ENCODE measurements at regions not wholly inside any gene's neighbourhood (a gene's known extent, or its start where the extent isn't known, plus 50 kb on each side); places are given as distances from the start of the nearest gene placed in this dataset.

DNA sequence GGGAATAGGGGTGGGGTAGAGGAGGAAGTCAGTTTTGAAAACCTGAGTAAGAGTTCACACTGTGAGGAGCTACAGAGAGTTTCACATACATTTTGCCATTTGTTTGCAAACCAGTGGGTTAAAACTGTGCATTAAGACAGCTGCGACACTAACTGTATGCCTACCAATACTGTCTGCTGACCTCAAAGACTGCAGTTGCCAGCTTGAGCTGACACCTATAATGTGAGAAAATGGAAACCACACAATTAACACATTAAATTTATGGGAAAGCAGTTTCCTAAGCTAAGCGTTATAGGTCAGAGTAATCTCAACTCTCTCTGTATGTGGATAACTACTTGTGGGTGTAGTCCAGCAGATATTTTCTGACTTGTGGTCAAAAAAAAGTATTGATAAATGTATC, 756.6 kb upstream of the GCFC2 start:
- no peak for TF ChIP-seq ZFX (IDR thresholded peaks at IDR 0.05; ENCODE audit: borderline replicate concordance)
- TF ChIP-seq, protein P1, sequence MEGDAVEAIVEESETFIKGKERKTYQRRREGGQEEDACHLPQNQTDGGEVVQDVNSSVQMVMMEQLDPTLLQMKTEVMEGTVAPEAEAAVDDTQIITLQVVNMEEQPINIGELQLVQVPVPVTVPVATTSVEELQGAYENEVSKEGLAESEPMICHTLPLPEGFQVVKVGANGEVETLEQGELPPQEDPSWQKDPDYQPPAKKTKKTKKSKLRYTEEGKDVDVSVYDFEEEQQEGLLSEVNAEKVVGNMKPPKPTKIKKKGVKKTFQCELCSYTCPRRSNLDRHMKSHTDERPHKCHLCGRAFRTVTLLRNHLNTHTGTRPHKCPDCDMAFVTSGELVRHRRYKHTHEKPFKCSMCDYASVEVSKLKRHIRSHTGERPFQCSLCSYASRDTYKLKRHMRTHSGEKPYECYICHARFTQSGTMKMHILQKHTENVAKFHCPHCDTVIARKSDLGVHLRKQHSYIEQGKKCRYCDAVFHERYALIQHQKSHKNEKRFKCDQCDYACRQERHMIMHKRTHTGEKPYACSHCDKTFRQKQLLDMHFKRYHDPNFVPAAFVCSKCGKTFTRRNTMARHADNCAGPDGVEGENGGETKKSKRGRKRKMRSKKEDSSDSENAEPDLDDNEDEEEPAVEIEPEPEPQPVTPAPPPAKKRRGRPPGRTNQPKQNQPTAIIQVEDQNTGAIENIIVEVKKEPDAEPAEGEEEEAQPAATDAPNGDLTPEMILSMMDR (IDR thresholded peaks at IDR 0.05): no peak
- H3K27ac ChIP-seq: no peak overlapping the region

GRCh38 chr2:76464310-76464709, 753.6 kb upstream of the GCFC2 start:
- TF ChIP-seq ZFX (IDR thresholded peaks at IDR 0.05; ENCODE audit: borderline replicate concordance): no peak
- TF ChIP-seq, protein P1 (IDR thresholded peaks at IDR 0.05): no peak
- H3K27ac ChIP-seq: no peak overlapping the region

- TF ChIP-seq, protein P1 (IDR thresholded peaks at IDR 0.05): no peak
- TF ChIP-seq ZFX (IDR thresholded peaks at IDR 0.05; ENCODE audit: borderline replicate concordance): no peak
Measured at GRCh38 chr2:76461431-76461830, 750.7 kb upstream of the GCFC2 start.

DNA sequence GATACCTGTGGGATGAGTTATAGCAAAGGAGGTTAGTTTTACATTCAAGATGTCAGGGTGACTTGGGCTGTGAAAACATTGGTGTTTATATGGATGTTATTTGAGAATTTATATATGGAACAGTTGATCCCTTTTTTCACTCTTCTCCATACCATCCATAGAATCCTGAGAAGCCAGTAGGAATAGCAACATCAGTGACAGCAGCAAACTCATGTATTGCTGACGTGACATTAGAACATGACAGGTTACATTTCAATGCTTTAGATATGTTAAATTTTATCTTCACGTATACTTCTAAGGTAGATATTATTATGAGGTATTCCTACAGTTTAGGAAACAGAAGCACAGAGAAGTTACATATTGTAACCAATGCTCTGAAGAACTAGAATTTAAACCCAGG, 745.2 kb upstream of the GCFC2 start:
- H3K27ac ChIP-seq: no peak overlapping the region
- TF ChIP-seq, protein P1 (IDR thresholded peaks at IDR 0.05): no peak
- TF ChIP-seq ZFX (IDR thresholded peaks at IDR 0.05; ENCODE audit: borderline replicate concordance): no peak

More at GRCh38 chr2:76461431-76461830, 750.7 kb upstream of the GCFC2 start:
- no peak overlapping the region for H3K27ac ChIP-seq

- no peak for TF ChIP-seq ZFX (IDR thresholded peaks at IDR 0.05; ENCODE audit: borderline replicate concordance)
- TF ChIP-seq, protein P1 (IDR thresholded peaks at IDR 0.05): no peak
- H3K27ac ChIP-seq: no peak overlapping the region
Measured at GRCh38 chr2:76450024-76450475, 739.3 kb upstream of the GCFC2 start.

- no peak for TF ChIP-seq ZFX (IDR thresholded peaks at IDR 0.05; ENCODE audit: borderline replicate concordance)
- TF ChIP-seq, protein P1 (IDR thresholded peaks at IDR 0.05): no peak
- no peak overlapping the region for H3K27ac ChIP-seq
Measured at GRCh38 chr2:76448956-76449355, 738.2 kb upstream of the GCFC2 start.

- H3K27ac ChIP-seq: no peak overlapping the region
- TF ChIP-seq, protein P1 (IDR thresholded peaks at IDR 0.05): no peak
- TF ChIP-seq ZFX (IDR thresholded peaks at IDR 0.05; ENCODE audit: borderline replicate concordance): no peak
Measured at GRCh38 chr2:76447294-76447693, 736.6 kb upstream of the GCFC2 start.
